Keratinocyte (primary cell): ENCODE measurements at regions not wholly inside any gene's neighbourhood (a gene's known extent, or its start where the extent isn't known, plus 50 kb on each side); places are given as distances from the start of the nearest gene placed in this dataset.

Experiments used
- DNase-seq: peaks from one replicate; pipeline ENCODE4 v3.0.0-alpha.2; 2011; ENCODE audit warnings: low read depth, missing footprints, low spot score
- FAIRE-seq: peaks from 2 replicates; lab custom pipeline; 2011; peaks lifted over from hg19 to GRCh38; lab: Jason Lieb, UNC
- H2AFZ ChIP-seq: 2 replicates; pipeline ENCODE4 v1.6.0; 2012; ENCODE audit warnings: low read length, control low read depth, inconsistent platforms; ENCODE audit not compliant: control insufficient read depth
- H3K27ac ChIP-seq: 2 replicates; pipeline ENCODE4 v1.5.1; 2011; ENCODE audit warnings: low read length; ENCODE audit not compliant: control insufficient read depth, insufficient read depth
- H3K27me3 ChIP-seq: 3 replicates; pipeline ENCODE4 v1.6.0; 2011; ENCODE audit warnings: low read length; ENCODE audit not compliant: control insufficient read depth, insufficient read depth; ENCODE audit errors: extremely low read depth
- H3K36me3 ChIP-seq, 2 experiments: 2 replicates in 1 of 2; 3 replicates in 1 of 2; pipeline ENCODE4 v1.5.1; 2011; ENCODE audit warnings: low read length in 2 of 2, mild to moderate bottlenecking in 1 of 2; ENCODE audit not compliant: control insufficient read depth in 2 of 2, insufficient read depth in 2 of 2; ENCODE audit errors: extremely low read depth in 1 of 2
- H3K4me1 ChIP-seq: 3 replicates; pipeline ENCODE4 v1.5.1; 2011; ENCODE audit warnings: low read length; ENCODE audit not compliant: control insufficient read depth, insufficient read depth; ENCODE audit errors: extremely low read depth
- H3K4me2 ChIP-seq: 3 replicates; pipeline ENCODE4 v1.6.0; 2011; ENCODE audit warnings: low read depth, low read length; ENCODE audit not compliant: control insufficient read depth, insufficient read depth; ENCODE audit errors: extremely low read depth
- H3K4me3 ChIP-seq, 3 experiments: fragments of 200-600 bp in 1 of 3; sonication (generic) in 1 of 3; 2 replicates in 2 of 3; 3 replicates in 1 of 3; pipeline ENCODE4 v1.5.1; 2011 to 2016; ENCODE audit warnings: low read length in 3 of 3, mild to moderate bottlenecking in 3 of 3, control low read depth in 2 of 3, inconsistent platforms in 1 of 3, low read depth in 1 of 3, mixed read lengths in 1 of 3, mixed run types in 1 of 3, moderate library complexity in 1 of 3; ENCODE audit not compliant: control insufficient read depth in 2 of 3, insufficient read depth in 2 of 3; ENCODE audit errors: extremely low read depth in 1 of 3
- H3K79me2 ChIP-seq: 2 replicates; pipeline ENCODE4 v1.6.0; 2012; ENCODE audit warnings: low read length; ENCODE audit not compliant: control insufficient read depth, insufficient read depth
- H3K9ac ChIP-seq: 3 replicates; pipeline ENCODE4 v1.6.0; 2011; ENCODE audit warnings: low read length; ENCODE audit not compliant: control insufficient read depth, insufficient read depth; ENCODE audit errors: extremely low read depth
- H3K9me1 ChIP-seq: 3 replicates; pipeline ENCODE4 v1.6.0; 2011; ENCODE audit warnings: low read length; ENCODE audit not compliant: control insufficient read depth, insufficient read depth; ENCODE audit errors: extremely low read depth
- H3K9me3 ChIP-seq: 2 replicates; pipeline ENCODE4 v1.5.1; 2012; ENCODE audit warnings: low read depth, low read length; ENCODE audit not compliant: control insufficient read depth
- H4K20me1 ChIP-seq: 3 replicates; pipeline ENCODE4 v1.6.0; 2011; ENCODE audit warnings: low read length; ENCODE audit not compliant: control insufficient read depth, insufficient read depth; ENCODE audit errors: extremely low read depth
- CTCF ChIP-seq, 3 experiments: IDR thresholded peaks in 1 of 3; conservative IDR thresholded peaks in 1 of 3; optimal IDR thresholded peaks in 1 of 3; 2 replicates in 2 of 3; 3 replicates in 1 of 3; pipeline versions ENCODE3 to v1.5.1; 2011; ENCODE audit warnings: low read length in 3 of 3, mild to moderate bottlenecking in 3 of 3, moderate library complexity in 2 of 3, control low read depth in 1 of 3, inconsistent platforms in 1 of 3; ENCODE audit not compliant: insufficient read depth in 2 of 3; ENCODE audit errors: extremely low read depth in 1 of 3
- EZH2 ChIP-seq: IDR thresholded peaks from one replicate; pipeline ENCODE4 v1.6.1; 2012; ENCODE audit warnings: inconsistent platforms, mild to moderate bottlenecking, low read length, moderate library complexity
- dilution Hi-C: fragments of 300-500 bp; cut with MboI; formaldehyde crosslinking; loops from one replicate; pipeline ENCODE4 v1.7.0; 2020; ENCODE audit warnings: low sequenced_read_pairs; ENCODE audit not compliant: extremely low pct_ligation_motif_present

- H3K9me3 ChIP-seq: no peaks in the 10 kb centered on the region
- DNase-seq: no peak
- H3K4me3 ChIP-seq: no peak overlapping the region
- H3K36me3 ChIP-seq: no peaks in the 10 kb centered on the region
- dilution Hi-C loops: no loop called here
- no peaks in the 10 kb centered on the region for H4K20me1 ChIP-seq
- no peak overlapping the region for H3K4me2 ChIP-seq
- H3K4me1 ChIP-seq: no peaks in the 10 kb centered on the region
- no peak overlapping the region for H3K27ac ChIP-seq
- no peaks in the 10 kb centered on the region for H3K27me3 ChIP-seq
- no peak for FAIRE-seq
- H3K9me1 ChIP-seq: no peaks in the 10 kb centered on the region
- H2AFZ ChIP-seq: no peak overlapping the region
- H3K79me2 ChIP-seq: no peaks in the 10 kb centered on the region
- no peak overlapping the region for H3K9ac ChIP-seq
- peak in 1 of 3 experiments; percentile 36 for TF ChIP-seq CTCF (optimal IDR thresholded peaks at IDR 0.05 in 1 of 3, IDR thresholded peaks at IDR 0.05 in 1 of 3, conservative IDR thresholded peaks at IDR 0.05 in 1 of 3; ENCODE audit: extremely low read depth in 1 of 3, insufficient read depth in 2 of 3, low read length in 3 of 3)
- no peak for TF ChIP-seq EZH2
Measured at GRCh38 chr3:115436767-115437301, 186.5 kb upstream of the GAP43 start.

- no peak overlapping the region for H3K4me3 ChIP-seq
- DNase-seq: no peak
- no peak overlapping the region for H3K4me2 ChIP-seq
- H4K20me1 ChIP-seq: no peaks in the 10 kb centered on the region
- no peaks in the 10 kb centered on the region for H3K9me1 ChIP-seq
- FAIRE-seq: no peak
- no peak overlapping the region for H3K27ac ChIP-seq
- H3K27me3 ChIP-seq: no peaks in the 10 kb centered on the region
- H2AFZ ChIP-seq: no peak overlapping the region
- H3K9me3 ChIP-seq: no peaks in the 10 kb centered on the region
- no peak for TF ChIP-seq EZH2
- no peak for TF ChIP-seq CTCF (optimal IDR thresholded peaks at IDR 0.05 in 1 of 3, IDR thresholded peaks at IDR 0.05 in 1 of 3, conservative IDR thresholded peaks at IDR 0.05 in 1 of 3; ENCODE audit: extremely low read depth in 1 of 3, insufficient read depth in 2 of 3, low read length in 3 of 3)
- H3K79me2 ChIP-seq: no peaks in the 10 kb centered on the region
- dilution Hi-C loops: no loop called here
- no peaks in the 10 kb centered on the region for H3K36me3 ChIP-seq
- H3K4me1 ChIP-seq: no peaks in the 10 kb centered on the region
- no peak overlapping the region for H3K9ac ChIP-seq
Measured at GRCh38 chr3:115438799-115439198, 184.5 kb upstream of the GAP43 start.
